OCI-LY1 (cell line): ENCODE measurements at regions not wholly inside any gene's neighbourhood (a gene's known extent, or its start where the extent isn't known, plus 50 kb on each side); places are given as distances from the start of the nearest gene placed in this dataset.

Experiments
- EZH2 ChIP-seq: fragments of 200-600 bp; sonication (generic), shearing (Covaris generic); IDR thresholded peaks from 2 replicates; pipeline ENCODE4 v1.8.0; 2017; ENCODE audit warnings: borderline replicate concordance, mixed run types, mild to moderate bottlenecking, antibody characterized with exemption, low read length, moderate library complexity, mixed read lengths
- TF ChIP-seq, protein P1 (sequence below): fragments of 200-600 bp; sonication (generic), shearing (Covaris generic); IDR thresholded peaks from 2 replicates; pipeline ENCODE4 v1.5.1; 2017; ENCODE audit warnings: mild to moderate bottlenecking, antibody characterized with exemption, low read length, moderate library complexity, mixed read lengths

GRCh38 chrX:143298663-143299241, 218.5 kb downstream of the SPANXN3 start:
- TF ChIP-seq, protein P1, sequence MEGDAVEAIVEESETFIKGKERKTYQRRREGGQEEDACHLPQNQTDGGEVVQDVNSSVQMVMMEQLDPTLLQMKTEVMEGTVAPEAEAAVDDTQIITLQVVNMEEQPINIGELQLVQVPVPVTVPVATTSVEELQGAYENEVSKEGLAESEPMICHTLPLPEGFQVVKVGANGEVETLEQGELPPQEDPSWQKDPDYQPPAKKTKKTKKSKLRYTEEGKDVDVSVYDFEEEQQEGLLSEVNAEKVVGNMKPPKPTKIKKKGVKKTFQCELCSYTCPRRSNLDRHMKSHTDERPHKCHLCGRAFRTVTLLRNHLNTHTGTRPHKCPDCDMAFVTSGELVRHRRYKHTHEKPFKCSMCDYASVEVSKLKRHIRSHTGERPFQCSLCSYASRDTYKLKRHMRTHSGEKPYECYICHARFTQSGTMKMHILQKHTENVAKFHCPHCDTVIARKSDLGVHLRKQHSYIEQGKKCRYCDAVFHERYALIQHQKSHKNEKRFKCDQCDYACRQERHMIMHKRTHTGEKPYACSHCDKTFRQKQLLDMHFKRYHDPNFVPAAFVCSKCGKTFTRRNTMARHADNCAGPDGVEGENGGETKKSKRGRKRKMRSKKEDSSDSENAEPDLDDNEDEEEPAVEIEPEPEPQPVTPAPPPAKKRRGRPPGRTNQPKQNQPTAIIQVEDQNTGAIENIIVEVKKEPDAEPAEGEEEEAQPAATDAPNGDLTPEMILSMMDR, result no peak
- no peak for TF ChIP-seq EZH2
